Bronchial epithelial cell (primary cell): ENCODE measurements at regions not wholly inside any gene's neighbourhood (a gene's known extent, or its start where the extent isn't known, plus 50 kb on each side); places are given as distances from the start of the nearest gene placed in this dataset.

Experiments
- DNase-seq: peaks from one replicate; pipeline ENCODE4 v3.0.0-alpha.2; 2010; ENCODE audit warnings: low read depth
- FAIRE-seq: peaks from 2 replicates; lab custom pipeline; 2011; peaks lifted over from hg19 to GRCh38; lab: Jason Lieb, UNC
- H3K27me3 ChIP-seq: 2 replicates; pipeline ENCODE4 v1.5.1; 2011; ENCODE audit warnings: low read length; ENCODE audit not compliant: control insufficient read depth, insufficient read depth
- H3K36me3 ChIP-seq: 2 replicates; pipeline ENCODE4 v1.5.1; 2011; ENCODE audit warnings: low read length; ENCODE audit not compliant: control insufficient read depth, insufficient read depth
- H3K4me3 ChIP-seq: 2 replicates; pipeline ENCODE4 v1.5.1; 2011; ENCODE audit warnings: mild to moderate bottlenecking, low read depth, low read length, control low read depth
- CTCF ChIP-seq: IDR thresholded peaks from 2 replicates; pipeline ENCODE4 v1.5.1; 2011; ENCODE audit warnings: mild to moderate bottlenecking, moderate library complexity, low read length, control low read depth, inconsistent platforms; ENCODE audit not compliant: insufficient read depth, severe bottlenecking

- TF ChIP-seq CTCF: no peak
- Histone ChIP-seq H3K27me3 (no peaks in the 10 kb centered on the region), H3K4me3 (no peak overlapping the region), H3K36me3 (no peaks in the 10 kb centered on the region)
- FAIRE-seq: no peak
- no peak for DNase-seq
Measured at GRCh38 chr9:28930766-28931165, 1357.5 kb upstream of the C9orf72 start.

- FAIRE-seq: no peak
- TF ChIP-seq CTCF: no peak
- no peak overlapping the region for H3K4me3 ChIP-seq
- H3K27me3 ChIP-seq: no peaks in the 10 kb centered on the region
- no peaks in the 10 kb centered on the region for H3K36me3 ChIP-seq
- no peak for DNase-seq
Measured at GRCh38 chr9:28934111-28934510, 1360.8 kb upstream of the C9orf72 start.

- FAIRE-seq: no peak
Measured at GRCh38 chr9:28938981-28939380, 1365.7 kb upstream of the C9orf72 start.

GRCh38 chr9:28941856-28942255 lies 1368.6 kb upstream of the C9orf72 start:
- Histone ChIP-seq H3K27me3 (no peaks in the 10 kb centered on the region), H3K4me3 (no peak overlapping the region), H3K36me3 (no peaks in the 10 kb centered on the region)
- no peak for TF ChIP-seq CTCF
- FAIRE-seq (no peak), DNase-seq (no peak)

More at GRCh38 chr9:28938981-28939380, 1365.7 kb upstream of the C9orf72 start:
- DNase-seq: no peak
- Histone ChIP-seq H3K4me3 (no peak overlapping the region), H3K36me3 (no peaks in the 10 kb centered on the region), H3K27me3 (no peaks in the 10 kb centered on the region)
- no peak for TF ChIP-seq CTCF

- TF ChIP-seq CTCF: no peak
- no peak overlapping the region for H3K4me3 ChIP-seq
- H3K36me3 ChIP-seq: no peaks in the 10 kb centered on the region
- no peaks in the 10 kb centered on the region for H3K27me3 ChIP-seq
- DNase-seq: no peak
- no peak for FAIRE-seq
Measured at GRCh38 chr9:28942941-28943340, 1369.7 kb upstream of the C9orf72 start.

GRCh38 chr9:28946648-28947047 lies 1373.4 kb upstream of the C9orf72 start:
- FAIRE-seq (no peak), DNase-seq (peak; percentile 37)
- no peak for TF ChIP-seq CTCF
- H3K27me3 ChIP-seq: no peaks in the 10 kb centered on the region
- no peaks in the 10 kb centered on the region for H3K36me3 ChIP-seq
- no peak overlapping the region for H3K4me3 ChIP-seq
